T follicular helper cell (primary cell): ENCODE measurements at regions not wholly inside any gene's neighbourhood (a gene's known extent, or its start where the extent isn't known, plus 50 kb on each side); places are given as distances from the start of the nearest gene placed in this dataset.

Experiments used
- DNase-seq: peaks from one replicate; pipeline ENCODE4 v3.0.0-alpha.2; 2020; ENCODE audit warnings: low read depth

- no peak for DNase-seq
Observed at GRCh38 chr7:131737746-131738465, 181.5 kb upstream of the PODXL start.

GRCh38 chr7:131735101-131735500 is 178.7 kb upstream of the PODXL start:
- DNase-seq, result no peak

GRCh38 chr7:131733604-131734003 is 177.2 kb upstream of the PODXL start:
- DNase-seq, result no peak

- no peak for DNase-seq
Observed at GRCh38 chr7:131727189-131727588, 170.8 kb upstream of the PODXL start.

GRCh38 chr7:131726686-131727085 is 170.3 kb upstream of the PODXL start:
- no peak for DNase-seq

GRCh38 chr7:131726031-131726430 is 169.6 kb upstream of the PODXL start:
- DNase-seq, result no peak

GRCh38 chr7:131724776-131725345 is 168.4 kb upstream of the PODXL start:
- DNase-seq, result no peak

- DNase-seq, result no peak
Observed at GRCh38 chr7:131723926-131724325, 167.5 kb upstream of the PODXL start.

GRCh38 chr7:131722371-131722770 is 165.9 kb upstream of the PODXL start:
- no peak for DNase-seq

- no peak for DNase-seq
Observed at GRCh38 chr7:131721660-131722059, 165.2 kb upstream of the PODXL start.

- no peak for DNase-seq
Observed at GRCh38 chr7:131720703-131721102, 164.3 kb upstream of the PODXL start.

- no peak for DNase-seq
Observed at GRCh38 chr7:131717181-131717580, 160.8 kb upstream of the PODXL start.

GRCh38 chr7:131699323-131699722 is 142.9 kb upstream of the PODXL start:
- DNase-seq, result no peak

- DNase-seq, result no peak
Observed at GRCh38 chr7:131692131-131692960, 135.9 kb upstream of the PODXL start.

GRCh38 chr7:131691454-131692130 is 135.2 kb upstream of the PODXL start:
- no peak for DNase-seq

GRCh38 chr7:131690441-131690840 is 134.0 kb upstream of the PODXL start:
- no peak for DNase-seq

GRCh38 chr7:131689662-131690234 is 133.3 kb upstream of the PODXL start:
- no peak for DNase-seq

- DNase-seq, result peak; percentile 27
Observed at GRCh38 chr7:131688738-131689661, 132.6 kb upstream of the PODXL start.

- DNase-seq, result no peak
Observed at GRCh38 chr7:131687296-131687695, 130.9 kb upstream of the PODXL start.

- no peak for DNase-seq
Observed at GRCh38 chr7:131686833-131687232, 130.4 kb upstream of the PODXL start.

- DNase-seq, result no peak
Observed at GRCh38 chr7:131683536-131684125, 127.2 kb upstream of the PODXL start.
